ENCODE measurements at regions not wholly inside any gene's neighbourhood (a gene's known extent, or its start where the extent isn't known, plus 50 kb on each side); places are given as distances from the start of the nearest gene placed in this dataset.

GRCh38 chr10:132471125-132471451 lies 66.5 kb upstream of the INPP5A start:
- TF ChIP-seq MXI1 (IDR thresholded peaks at IDR 0.05; ENCODE audit: low read depth, low read length) = no peak
- no peak for TF ChIP-seq NR2F6 (CRISPR knock-in tag; IDR thresholded peaks at IDR 0.05)
- no peak for TF ChIP-seq HCFC1 (IDR thresholded peaks at IDR 0.05; ENCODE audit: low read depth, low read length)
- TF ChIP-seq DDX20 (tag; IDR thresholded peaks at IDR 0.05; ENCODE audit: low read depth) = no peak
- TF ChIP-seq FOXP4 (CRISPR knock-in tag; IDR thresholded peaks at IDR 0.05; ENCODE audit: borderline replicate concordance) = no peak
- TF ChIP-seq FOXK1 (CRISPR knock-in tag; IDR thresholded peaks at IDR 0.05; ENCODE audit: borderline replicate concordance) = no peak
- TF ChIP-seq KLF6 (CRISPR knock-in tag; IDR thresholded peaks at IDR 0.05; ENCODE audit: borderline replicate concordance) = no peak
- no peak for TF ChIP-seq NBN (IDR thresholded peaks at IDR 0.05; ENCODE audit: low read depth)
- TF ChIP-seq, protein P1, sequence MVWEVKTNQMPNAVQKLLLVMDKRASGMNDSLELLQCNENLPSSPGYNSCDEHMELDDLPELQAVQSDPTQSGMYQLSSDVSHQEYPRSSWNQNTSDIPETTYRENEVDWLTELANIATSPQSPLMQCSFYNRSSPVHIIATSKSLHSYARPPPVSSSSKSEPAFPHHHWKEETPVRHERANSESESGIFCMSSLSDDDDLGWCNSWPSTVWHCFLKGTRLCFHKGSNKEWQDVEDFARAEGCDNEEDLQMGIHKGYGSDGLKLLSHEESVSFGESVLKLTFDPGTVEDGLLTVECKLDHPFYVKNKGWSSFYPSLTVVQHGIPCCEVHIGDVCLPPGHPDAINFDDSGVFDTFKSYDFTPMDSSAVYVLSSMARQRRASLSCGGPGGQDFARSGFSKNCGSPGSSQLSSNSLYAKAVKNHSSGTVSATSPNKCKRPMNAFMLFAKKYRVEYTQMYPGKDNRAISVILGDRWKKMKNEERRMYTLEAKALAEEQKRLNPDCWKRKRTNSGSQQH (CRISPR knock-in tag; IDR thresholded peaks at IDR 0.05) = no peak
- no peak for TF ChIP-seq HNRNPK (IDR thresholded peaks at IDR 0.05; ENCODE audit: low read depth, low read length, poor library complexity, severe bottlenecking)
- no peak for TF ChIP-seq SMAD1 (IDR thresholded peaks at IDR 0.05; ENCODE audit: low read depth, low read length, partially characterized antibody)
- TF ChIP-seq ZNF175 (CRISPR knock-in tag; IDR thresholded peaks at IDR 0.05; ENCODE audit: low read depth) = no peak
- no peak for TF ChIP-seq FOSL1 (tag; conservative IDR thresholded peaks at IDR 0.05)
